ENCODE measurements at regions not wholly inside any gene's neighbourhood (a gene's known extent, or its start where the extent isn't known, plus 50 kb on each side); places are given as distances from the start of the nearest gene placed in this dataset.

GRCh38 chr3:96070678-96071077 lies 743.7 kb upstream of the EPHA6 start:
- no peak for DNase-seq

GRCh38 chr3:96071097-96071496 lies 743.3 kb upstream of the EPHA6 start:
- DNase-seq: no peak

GRCh38 chr3:96072226-96072625 lies 742.2 kb upstream of the EPHA6 start:
- no peak for DNase-seq

- DNase-seq: no peak
Measured at GRCh38 chr3:96083610-96084009, 730.8 kb upstream of the EPHA6 start.

GRCh38 chr3:96086018-96086417 lies 728.4 kb upstream of the EPHA6 start:
- DNase-seq: no peak

- DNase-seq: no peak
Measured at GRCh38 chr3:96101006-96101560, 713.3 kb upstream of the EPHA6 start.

GRCh38 chr3:96106701-96107100 lies 707.7 kb upstream of the EPHA6 start:
- no peak for DNase-seq

Data from stimulated activated CD4-positive, alpha-beta T cell treated with anti-CD3 and anti-CD28 coated beads, Interleukin-15, amount 100 ng/mL, for 24 hours (primary cell).